ENCODE measurements at regions not wholly inside any gene's neighbourhood (a gene's known extent, or its start where the extent isn't known, plus 50 kb on each side); places are given as distances from the start of the nearest gene placed in this dataset.

GRCh38 chr3:166446291-166446690 lies 609.1 kb upstream of the BCHE start:
- DNase-seq (peak; percentile 78), ATAC-seq (ENCODE audit: low read depth) (peak; percentile 91)
- intact Hi-C loops (cut with micrococcal nuclease) = no loop called here
- Histone ChIP-seq H2BK120ac (ENCODE audit: low read depth, low read length) (no peak overlapping the region), H3K4ac (ENCODE audit: low read depth, low read length) (no peak overlapping the region), H3K9ac (ENCODE audit: low read depth, low read length) (no peak overlapping the region), H3K23ac (ENCODE audit: low read depth, low read length) (no peak overlapping the region), H2BK20ac (ENCODE audit: low read depth, low read length) (no peak overlapping the region), H3K9me1 (ENCODE audit: insufficient read depth, low read length) (no peaks in the 10 kb centered on the region), H3K4me3 (ENCODE audit: insufficient read depth, low read depth, low read length) (no peak overlapping the region), H3K56ac (ENCODE audit: extremely low read depth, insufficient read depth, low read length) (no peak overlapping the region), H3K27ac (ENCODE audit: insufficient read depth, low read length) (peak overlapping the region; percentile 44; the same call in 1 of the 2 replicates), H3K36me3 (ENCODE audit: control insufficient read depth, insufficient read depth, low read length) (no peaks in the 10 kb centered on the region), H3K4me1 (ENCODE audit: control insufficient read depth, insufficient read depth, low read length) (peaks cover 2% of the 10 kb centered on the region), H2AK5ac (ENCODE audit: low read depth, low read length) (no peak overlapping the region), H2AFZ (replicated peaks; ENCODE audit: low read length, poor library complexity) (no peak overlapping the region), H3K4me2 (ENCODE audit: low read depth, low read length) (peak overlapping the region; percentile 61; the same call in 1 of the 2 replicates), H3K27me3 (ENCODE audit: control insufficient read depth, insufficient read depth, low read length) (no peaks in the 10 kb centered on the region), H4K20me1 (ENCODE audit: insufficient read depth, low read length) (no peaks in the 10 kb centered on the region), H4K91ac (ENCODE audit: insufficient read depth, low read depth, low read length) (no peak overlapping the region), H4K8ac (ENCODE audit: low read depth in 2 of 2, low read length in 2 of 2) (no peak overlapping the region), H3K14ac (replicated peaks; ENCODE audit: low read depth, low read length) (no peak overlapping the region), H4K5ac (ENCODE audit: low read depth, low read length) (no peak overlapping the region), H3K79me1 (ENCODE audit: low read depth in 1 of 2, low read length in 2 of 2) (no peaks in the 10 kb centered on the region), H2AK9ac (replicated peaks; ENCODE audit: low read depth, low read length, poor library complexity) (no peak overlapping the region), H3K9me3 (ENCODE audit: control insufficient read depth, insufficient read depth, low read length) (0 out of 2 replicates have a peak, but pooled peaks cover 4% of the 10 kb centered on the region), H2BK5ac (ENCODE audit: low read depth, low read length, poor library complexity, severe bottlenecking) (peak overlapping the region; percentile 66), H2BK15ac (ENCODE audit: low read depth, low read length) (no peak overlapping the region), H3K18ac (ENCODE audit: low read depth, low read length) (peak overlapping the region; percentile 84; the same call in 1 of the 2 replicates)
- no TSS peak for BruUV-seq (replicated peaks)
- dilution Hi-C loops (cut with HindIII; ENCODE audit: low sequenced_read_pairs, unreplicated experiment) = no loop called here
- in situ Hi-C loops (cut with MboI; ENCODE audit: low sequenced_read_pairs) = no loop called here
- ChIA-PET CTCF (no interaction called here), POLR2A (ENCODE audit: unreplicated experiment) (interaction anchor here (0.6 kb wide), 1 partner anchor 190 kb away, joined by 6 read pairs; no protein-coding TSS in a partner anchor)
- peak; percentile 50; the same call in 1 of the 2 replicates for TF ChIP-seq FOS (IDR thresholded peaks at IDR 0.05; ENCODE audit: low read depth, low read length)
- no peak for TF ChIP-seq NFE2L2 (IDR thresholded peaks at IDR 0.05; ENCODE audit: low read depth, low read length)

All from IMR-90 (cell line).